HG03342 (cell line): ENCODE measurements at regions not wholly inside any gene's neighbourhood (a gene's known extent, or its start where the extent isn't known, plus 50 kb on each side); places are given as distances from the start of the nearest gene placed in this dataset.

Source experiments
- ATAC-seq: cut with Tn5 transposase; IDR thresholded peaks from one replicate; pipeline ENCODE4 v1.9.1; 2021; ENCODE audit warnings: mild to moderate bottlenecking, moderate library complexity; ENCODE audit not compliant: unreplicated experiment

DNA sequence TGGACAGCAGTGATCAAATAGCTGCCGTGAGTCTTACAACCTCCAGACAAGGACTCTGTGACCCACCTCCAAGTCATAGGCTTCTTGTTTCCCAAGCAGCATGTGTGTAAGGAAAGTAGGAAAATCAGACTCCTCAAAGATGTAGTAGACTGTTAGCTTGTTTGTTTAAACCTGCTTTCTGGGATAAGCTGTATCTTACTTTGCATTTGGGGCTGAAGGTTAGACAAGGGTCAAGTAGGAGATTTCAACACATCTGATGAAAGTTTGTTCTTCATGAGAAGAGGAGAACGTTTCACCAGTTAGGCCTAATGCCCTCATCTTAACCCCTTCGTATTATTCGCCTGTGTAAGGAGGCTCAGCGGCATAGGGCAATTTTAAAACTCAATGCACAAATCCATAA lies 756.4 kb upstream of the NR2F2 start:
- ATAC-seq = no peak

- no peak for ATAC-seq
These were observed 752.6 kb upstream of the NR2F2 start for GRCh38 chr15:95577927-95578326.

DNA sequence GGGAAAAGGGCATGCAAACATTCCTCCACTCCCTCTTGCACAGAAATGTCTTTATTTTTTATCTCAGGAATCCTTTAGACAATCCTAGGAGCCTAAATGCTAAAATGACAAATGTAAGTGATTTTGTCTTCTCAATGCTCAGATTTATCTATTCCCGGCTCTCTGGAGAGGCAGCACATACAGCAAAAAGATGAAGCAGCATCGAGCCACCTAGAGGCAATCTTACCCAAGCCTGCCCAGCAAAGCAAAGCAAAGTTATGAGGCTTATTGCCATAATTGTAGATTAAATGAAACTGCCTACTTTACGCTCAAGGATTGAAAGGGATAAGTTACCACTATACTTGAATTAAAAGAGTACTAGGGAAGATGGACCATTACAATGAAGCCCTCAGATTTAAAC lies 750.4 kb upstream of the NR2F2 start:
- no peak for ATAC-seq

DNA sequence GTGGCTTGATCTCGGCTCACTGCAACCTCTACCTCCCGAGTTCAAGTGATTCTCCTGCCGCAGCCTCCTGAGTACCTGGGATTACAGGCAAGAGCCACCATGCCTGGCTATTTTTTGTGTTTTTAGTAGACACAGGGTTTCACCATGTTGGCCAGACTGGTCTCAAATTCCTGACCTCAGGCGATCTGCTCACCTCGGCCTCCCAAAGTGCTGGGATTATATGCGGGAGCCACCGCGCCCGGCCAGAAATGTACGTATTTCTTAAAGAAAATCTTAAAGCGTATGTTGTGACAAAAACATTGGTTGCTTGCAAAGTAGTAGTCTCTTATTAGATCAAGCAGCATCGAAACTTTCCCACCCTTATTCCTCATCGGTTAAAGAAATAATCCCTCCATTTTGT lies 748.9 kb upstream of the NR2F2 start:
- no peak for ATAC-seq

- no peak for ATAC-seq
These were observed 746.4 kb upstream of the NR2F2 start for GRCh38 chr15:95584088-95584487.

DNA sequence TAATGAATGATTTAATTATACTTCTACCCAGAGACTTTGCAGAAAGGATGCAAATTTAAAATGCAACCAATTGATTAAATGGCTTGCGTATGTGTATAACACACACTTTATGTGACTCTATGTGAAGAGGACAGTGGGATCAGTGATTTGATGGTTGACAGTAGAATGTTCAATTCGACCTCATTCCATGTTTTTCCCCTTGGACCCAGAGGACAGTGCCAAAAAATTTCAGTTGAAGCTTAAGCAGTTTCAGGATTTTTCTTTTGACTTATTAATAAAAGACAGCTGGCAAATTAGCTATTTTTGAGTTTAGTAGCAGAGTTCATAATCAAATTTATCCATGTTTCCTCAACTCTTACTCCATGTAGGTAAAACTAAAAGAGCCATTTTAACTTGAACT lies 742.4 kb upstream of the NR2F2 start:
- no peak for ATAC-seq

- ATAC-seq = no peak
These were observed 739.9 kb upstream of the NR2F2 start for GRCh38 chr15:95590533-95591044.

- no peak for ATAC-seq
These were observed 739.2 kb upstream of the NR2F2 start for GRCh38 chr15:95591270-95591669.

DNA sequence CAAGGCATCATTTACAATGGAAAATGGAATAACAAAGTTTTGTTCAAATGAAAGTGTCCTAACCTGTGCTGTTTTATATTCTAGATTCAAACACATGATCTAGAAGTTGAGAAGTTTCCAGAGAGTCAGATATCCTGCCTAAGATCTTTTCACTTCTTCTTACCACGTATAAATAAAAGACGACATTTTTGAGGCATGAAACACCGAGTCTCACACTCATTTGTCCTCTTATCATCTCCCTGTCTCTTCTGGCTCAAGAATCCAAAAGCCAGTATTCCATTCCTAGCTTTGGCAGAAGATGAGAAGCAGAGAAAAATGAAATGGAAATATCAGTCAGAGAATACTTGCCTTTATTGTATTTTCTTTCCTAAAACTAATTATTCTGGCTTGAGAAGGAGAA lies 738.6 kb upstream of the NR2F2 start:
- no peak for ATAC-seq

DNA sequence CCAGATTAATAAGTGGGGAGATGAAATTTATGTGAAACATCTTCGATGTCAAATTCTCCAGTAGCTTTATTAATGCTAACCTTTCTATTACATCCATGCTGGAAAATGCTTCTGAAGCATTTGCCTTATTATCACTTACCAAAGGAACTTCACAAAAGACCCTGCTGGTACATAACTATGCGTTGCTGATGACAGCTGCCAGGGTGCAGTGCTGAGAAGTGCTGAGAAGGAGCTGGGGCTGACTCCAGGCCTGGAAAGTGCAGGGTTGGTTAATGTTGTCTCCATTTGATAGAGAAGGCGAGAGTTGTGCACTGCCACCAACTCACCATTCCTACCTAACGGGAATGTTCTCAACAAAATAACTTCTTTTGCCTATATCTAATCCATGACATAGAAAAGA lies 736.0 kb upstream of the NR2F2 start:
- ATAC-seq = no peak

GRCh38 chr15:95595759-95596158 lies 734.7 kb upstream of the NR2F2 start:
- ATAC-seq = no peak

GRCh38 chr15:95596496-95596895 lies 734.0 kb upstream of the NR2F2 start:
- ATAC-seq = no peak

DNA sequence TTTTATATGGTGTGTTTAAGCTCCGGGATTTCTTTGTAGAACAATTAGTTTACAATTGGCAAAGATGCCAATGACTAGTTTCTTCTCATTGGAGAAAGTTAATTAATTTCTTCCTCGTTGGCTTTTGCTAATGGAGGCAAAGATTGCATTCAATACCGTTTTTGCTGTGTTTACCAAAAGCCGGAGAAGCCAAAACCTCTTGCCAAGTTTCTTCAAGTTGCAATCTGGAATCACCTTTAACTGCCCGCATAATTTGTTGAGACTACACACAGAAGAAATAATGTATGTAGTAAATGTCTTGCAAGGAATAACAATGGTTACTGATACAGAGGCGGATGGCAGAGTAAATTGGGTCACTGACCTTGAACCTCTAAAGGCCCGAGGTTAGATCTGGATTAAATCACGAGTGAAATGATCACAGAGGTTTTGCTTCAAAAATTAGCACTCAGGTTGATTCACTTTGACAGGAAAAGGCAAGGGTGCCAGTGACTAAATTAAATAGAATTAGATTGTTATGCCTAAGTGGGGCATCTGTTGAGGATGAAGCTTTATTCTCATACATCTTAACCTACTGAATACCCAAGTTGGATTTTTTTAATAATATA lies 732.1 kb upstream of the NR2F2 start:
- ATAC-seq = no peak

- no peak for ATAC-seq
These were observed 730.1 kb upstream of the NR2F2 start for GRCh38 chr15:95600367-95600766.

DNA sequence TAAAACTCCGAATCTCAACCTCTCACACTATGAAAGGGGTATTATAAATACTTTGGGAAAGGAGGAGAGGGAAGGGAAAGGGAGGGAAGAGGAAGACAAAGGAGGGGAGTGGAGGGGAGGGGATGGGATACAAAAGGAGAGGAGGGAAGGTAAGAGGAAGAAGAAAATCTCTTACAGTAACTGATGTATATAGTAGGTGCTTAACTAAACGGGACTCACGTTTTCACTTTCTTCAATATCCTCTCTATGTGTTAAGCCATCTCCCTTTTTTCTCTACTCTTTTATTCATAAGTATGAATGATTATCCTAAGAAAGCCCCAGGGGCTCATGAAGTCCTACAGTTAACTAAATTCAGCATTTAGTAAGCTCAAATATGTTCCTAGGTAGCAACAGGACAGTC lies 729.6 kb upstream of the NR2F2 start:
- ATAC-seq = no peak

GRCh38 chr15:95601525-95601924 lies 729.0 kb upstream of the NR2F2 start:
- ATAC-seq = no peak

GRCh38 chr15:95603802-95604201 lies 726.7 kb upstream of the NR2F2 start:
- no peak for ATAC-seq

DNA sequence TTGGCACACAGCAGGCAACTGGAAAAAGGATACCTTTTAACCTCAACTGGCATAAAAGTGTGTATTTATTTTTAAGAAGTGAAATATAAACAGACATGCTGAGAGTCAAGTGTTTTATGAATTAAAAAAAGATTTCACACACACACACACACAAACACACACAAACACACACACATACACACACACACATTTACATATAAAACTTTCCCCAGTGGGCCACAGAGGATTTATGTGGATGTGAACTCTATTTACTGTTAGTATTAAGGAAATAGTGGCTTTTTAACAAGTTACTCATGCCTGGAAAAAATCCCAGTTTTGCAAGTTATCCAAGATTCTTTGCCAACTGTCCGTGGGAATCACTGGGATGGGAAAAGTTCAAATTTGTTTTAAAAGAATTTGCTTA lies 725.9 kb upstream of the NR2F2 start:
- no peak for ATAC-seq

GRCh38 chr15:95605098-95605497 lies 725.4 kb upstream of the NR2F2 start:
- no peak for ATAC-seq

DNA sequence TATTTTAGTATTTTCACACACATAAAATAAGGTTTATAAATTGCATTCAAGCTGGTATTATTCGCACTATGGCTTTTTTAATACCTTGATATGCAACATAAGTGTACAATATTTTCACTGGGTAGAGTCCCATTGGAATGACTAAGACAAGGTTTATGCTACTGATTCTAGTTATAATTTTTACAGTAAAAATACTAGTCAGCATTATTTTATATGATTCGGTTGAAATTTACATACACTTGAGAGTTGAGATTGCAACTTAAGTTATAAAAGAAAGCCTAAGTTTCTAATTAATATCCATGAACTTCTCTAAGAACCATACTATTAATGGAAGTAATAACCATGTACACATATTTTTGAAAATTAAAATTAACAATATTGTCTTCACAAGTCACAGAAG lies 723.9 kb upstream of the NR2F2 start:
- no peak for ATAC-seq

DNA sequence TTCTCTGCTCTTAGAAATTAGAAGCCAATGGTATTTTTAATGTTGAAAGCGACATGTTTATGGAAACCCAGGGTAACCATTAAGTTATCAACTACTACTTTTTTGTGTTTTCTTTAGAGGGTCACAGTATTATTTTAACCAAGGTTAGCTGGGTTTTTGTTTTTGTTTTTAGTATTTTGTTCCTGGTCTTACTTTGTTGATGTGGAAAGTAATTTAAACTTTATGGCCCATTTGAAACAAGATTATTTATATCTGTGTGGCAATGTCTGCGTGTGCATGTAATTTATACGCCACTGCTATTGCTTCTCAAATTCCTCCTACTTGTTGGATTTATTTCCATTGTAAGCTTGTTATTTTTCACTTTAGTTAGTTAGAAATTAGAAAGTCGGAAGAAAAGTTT lies 722.1 kb upstream of the NR2F2 start:
- ATAC-seq = no peak

GRCh38 chr15:95609096-95609495 lies 721.4 kb upstream of the NR2F2 start:
- ATAC-seq = no peak

GRCh38 chr15:95610945-95611344 lies 719.6 kb upstream of the NR2F2 start:
- no peak for ATAC-seq
